ENCODE measurements at regions not wholly inside any gene's neighbourhood (a gene's known extent, or its start where the extent isn't known, plus 50 kb on each side); places are given as distances from the start of the nearest gene placed in this dataset.
"Not testable (repeated sequence)": the region's sequence is repeated elsewhere in the genome, so short reads cannot be mapped to it uniquely, and the experiment has no call there.

DNA sequence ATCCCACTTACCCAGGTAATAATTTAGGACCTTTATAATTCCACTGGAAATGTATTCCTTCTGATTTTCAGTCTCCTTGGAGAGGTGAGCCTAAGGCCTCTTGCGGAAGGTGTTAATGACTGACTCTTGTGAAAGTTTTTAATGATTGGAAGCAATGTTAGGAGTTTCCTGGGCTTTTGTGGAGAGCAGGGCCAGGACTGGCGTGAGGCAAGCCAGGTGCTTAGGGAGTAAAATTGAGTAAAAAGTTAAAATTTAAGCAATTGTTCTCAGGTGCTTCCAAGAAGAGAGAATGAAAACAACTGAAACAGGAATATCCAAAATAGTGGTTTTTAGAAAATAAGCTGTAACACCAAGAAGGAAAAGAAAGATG, 130.6 kb upstream of the TGFBR2 start:
- DNase-seq = no peak

DNA sequence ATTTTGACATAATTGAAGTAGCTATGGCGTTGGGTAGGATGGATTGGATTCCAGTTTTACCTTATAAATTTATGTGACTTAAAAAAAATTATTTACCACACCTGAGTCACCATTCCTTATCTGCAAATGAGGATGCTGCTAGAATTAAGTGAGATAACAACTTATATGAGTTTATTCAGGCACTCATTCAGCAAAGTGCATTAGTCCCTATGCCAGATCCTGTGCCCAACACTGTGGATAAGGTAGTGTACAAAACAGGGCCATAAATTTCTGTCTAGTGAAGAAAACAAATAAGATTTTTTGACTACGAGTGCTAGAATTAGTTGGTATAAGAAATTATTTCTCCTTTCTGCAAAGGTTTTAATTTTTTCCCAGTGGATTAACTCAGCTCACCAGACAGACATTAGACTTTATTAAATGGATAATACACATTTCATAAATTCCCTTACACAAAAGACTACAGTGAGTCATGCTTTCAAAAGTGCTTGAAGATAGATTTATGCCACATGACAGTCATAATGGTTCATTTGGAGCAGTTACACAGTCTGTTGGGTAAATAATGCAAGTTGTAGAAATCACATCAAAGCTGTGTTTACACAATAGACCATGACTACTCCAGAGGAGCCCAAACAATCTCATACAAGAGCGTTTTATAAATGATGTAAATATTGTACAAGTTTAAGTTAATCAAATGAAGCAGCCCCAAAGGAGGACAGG, 129.9 kb upstream of the TGFBR2 start:
- no peak for DNase-seq

DNA sequence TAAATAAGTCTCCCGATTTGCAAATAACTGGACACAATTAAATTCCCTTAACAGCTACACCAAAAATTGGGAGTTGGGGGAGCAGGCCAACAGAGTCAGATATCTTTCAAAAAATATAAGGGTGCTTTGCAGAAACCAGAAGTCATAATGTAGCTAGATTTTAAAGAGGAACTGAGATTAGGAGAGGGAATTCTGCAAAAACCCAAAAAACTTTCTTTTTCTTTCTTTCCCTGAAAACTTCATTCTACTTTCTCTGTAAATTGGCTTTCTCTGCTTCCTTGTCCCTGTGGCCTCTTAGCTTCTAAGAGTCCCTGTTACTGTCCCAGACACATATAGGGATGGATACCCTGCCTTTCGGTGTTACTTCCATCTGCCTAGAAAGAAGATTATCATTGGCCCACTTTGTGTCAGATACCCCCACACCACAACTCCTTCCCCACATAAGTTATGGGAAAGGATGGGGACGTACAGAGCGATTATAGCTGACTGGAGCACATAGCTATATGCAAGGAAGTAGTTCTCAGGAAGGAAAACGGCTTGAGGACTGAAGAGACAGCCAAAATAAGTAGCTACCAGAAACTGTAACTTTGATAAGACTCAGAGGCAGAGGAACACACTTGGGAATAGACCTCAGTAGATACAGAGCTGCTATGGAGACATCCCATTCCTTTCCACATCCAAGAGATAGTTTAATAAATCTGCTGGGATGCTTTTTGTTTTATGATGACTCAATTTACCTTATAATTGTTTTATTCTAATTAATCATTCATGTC, 129.1 kb upstream of the TGFBR2 start:
- no peak for DNase-seq

DNA sequence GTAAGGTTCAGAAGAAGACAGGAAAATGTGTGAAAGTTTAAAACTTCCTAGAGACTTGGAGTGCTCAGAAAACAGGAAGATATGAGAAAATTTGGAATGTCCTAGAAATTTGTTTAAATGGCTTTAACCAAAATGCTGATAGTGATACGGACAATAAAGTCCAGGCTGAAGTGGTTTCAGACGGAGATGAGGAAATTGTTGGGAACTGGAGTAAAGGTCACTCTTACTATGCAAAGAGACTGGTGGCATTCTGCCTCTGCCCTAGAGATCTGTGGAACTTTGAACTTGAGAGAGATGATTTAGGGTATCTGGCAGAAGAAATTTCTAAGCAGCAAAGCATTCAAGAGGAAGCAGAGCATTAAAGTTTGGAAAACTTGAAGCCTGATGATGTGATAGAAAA, 126.7 kb upstream of the TGFBR2 start:
- not testable (repeated sequence) for DNase-seq

DNA sequence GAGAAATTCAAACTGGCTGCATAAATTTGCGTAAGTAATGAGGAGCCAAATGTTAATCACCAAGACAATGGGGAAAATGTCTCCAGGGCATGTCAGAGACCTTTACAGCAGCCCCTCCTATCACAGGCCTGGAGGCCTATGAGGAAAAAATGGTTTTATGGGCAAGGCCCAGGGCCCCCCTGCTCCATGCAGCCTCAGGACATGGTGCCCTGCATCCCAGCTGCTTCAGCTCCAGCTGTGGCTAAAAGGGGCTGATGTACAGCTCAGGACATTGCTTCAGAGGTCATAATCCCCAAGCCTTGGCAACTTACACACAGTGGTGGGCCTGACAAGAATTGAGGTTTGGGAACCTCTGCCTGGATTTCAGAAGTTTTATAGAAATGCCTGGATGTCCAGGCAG, 126.2 kb upstream of the TGFBR2 start:
- DNase-seq = not testable (repeated sequence)

DNA sequence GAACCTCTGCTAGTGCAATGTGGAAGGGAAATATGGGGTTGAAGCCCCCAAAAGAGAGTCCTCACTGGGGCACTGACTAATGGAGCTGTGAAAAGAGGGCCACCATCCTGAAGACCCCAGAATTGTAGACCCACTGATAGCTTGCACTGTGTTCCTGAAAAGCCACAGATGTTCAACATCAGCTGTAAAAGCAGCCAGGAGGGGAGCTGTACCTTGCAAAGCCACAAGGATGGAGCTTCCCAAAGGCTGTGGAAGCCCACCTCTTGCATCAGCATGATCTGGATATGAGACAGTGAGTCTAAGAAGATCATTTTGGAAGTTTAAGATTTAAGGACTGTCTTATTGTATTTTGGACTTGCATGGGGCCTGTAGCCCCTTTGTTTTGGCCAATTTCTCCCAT, 125.8 kb upstream of the TGFBR2 start:
- no peak for DNase-seq

DNA sequence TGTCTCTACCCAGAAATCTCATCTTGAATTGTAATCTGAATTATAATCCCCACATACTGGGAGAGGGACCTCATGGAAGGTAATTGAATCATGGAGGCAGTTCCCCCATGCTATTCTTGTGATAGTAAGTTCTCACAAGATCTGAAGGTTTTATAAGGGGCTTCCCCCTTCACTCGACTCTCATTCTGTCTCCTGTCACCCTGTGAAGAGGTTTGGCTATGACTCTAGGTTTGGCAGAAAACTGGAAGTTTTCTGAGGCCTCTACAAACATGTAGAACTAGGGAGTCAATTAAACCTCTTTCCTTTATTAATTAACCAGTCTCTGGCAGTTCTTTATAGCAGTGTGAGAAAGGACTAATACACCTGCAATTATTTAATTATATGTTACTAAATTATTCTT, 125.2 kb upstream of the TGFBR2 start:
- no peak for DNase-seq

DNA sequence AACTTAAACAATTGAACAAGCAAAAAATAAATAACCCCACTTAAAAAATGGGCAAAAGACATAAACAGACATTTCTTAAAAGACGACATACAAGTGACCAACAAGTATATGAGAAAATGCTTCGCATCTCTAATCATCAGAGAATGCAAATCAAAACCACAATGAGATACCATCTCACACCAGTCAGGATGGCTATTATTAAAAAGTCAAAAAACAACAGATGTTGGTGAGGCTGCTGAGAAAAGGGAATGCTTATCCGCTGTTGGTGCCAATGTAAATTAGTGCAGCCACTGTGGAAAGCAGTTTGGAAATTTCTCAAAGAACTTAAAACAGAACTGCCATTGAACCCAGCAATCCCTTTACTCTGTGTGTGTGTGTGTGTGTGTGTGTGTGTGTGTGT, 122.2 kb upstream of the TGFBR2 start:
- DNase-seq = peak; percentile 21

DNA sequence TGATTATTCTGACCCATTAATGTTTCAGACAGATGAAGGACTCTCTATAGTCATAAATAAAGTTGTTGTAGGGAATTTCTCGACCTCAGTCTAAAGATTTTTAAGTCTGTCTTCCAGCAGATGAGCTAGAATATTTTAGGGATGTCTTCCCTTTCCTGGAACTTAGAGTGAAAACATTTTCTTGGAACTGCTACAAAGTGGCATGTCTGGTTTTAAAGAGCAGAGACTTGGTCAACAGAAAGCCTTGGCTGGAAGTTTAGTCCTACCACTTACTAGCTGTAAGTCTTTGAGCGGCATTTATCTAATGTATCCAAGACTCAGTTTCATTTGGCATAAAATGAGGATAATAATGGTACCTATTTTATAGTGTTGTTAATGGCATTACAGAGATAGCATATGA, 120.0 kb upstream of the TGFBR2 start:
- DNase-seq = no peak

DNA sequence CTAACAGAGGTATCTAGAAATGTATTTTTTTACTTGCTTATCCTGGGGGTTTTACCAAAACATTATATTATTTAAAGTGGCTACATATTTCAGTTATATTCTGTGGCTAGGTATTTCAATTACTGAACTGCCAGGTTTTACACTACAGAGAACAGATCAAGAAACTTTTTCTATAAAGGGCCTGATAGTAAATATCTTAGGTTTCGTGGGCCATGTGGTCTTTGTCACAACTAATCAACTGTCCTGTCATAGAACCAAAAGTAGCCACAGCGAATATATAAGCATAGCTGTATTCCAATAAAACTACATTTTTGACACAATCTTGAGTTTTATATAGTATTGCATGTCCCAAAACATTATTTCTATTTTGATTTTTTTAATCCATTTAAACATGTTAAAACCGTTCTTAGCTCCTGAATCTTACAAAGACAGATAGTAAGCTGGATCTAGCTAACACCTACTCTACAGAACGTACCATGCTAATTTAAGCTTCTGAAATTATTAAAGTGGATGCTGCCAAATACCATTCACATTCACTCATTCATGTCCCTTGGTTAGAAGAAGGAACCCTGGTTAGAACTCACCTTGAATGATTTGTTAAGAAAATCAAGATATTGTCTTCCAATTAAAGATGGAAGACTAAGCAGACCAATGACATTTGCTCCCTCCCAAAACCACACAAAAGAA, 118.2 kb upstream of the TGFBR2 start:
- DNase-seq = no peak

DNA sequence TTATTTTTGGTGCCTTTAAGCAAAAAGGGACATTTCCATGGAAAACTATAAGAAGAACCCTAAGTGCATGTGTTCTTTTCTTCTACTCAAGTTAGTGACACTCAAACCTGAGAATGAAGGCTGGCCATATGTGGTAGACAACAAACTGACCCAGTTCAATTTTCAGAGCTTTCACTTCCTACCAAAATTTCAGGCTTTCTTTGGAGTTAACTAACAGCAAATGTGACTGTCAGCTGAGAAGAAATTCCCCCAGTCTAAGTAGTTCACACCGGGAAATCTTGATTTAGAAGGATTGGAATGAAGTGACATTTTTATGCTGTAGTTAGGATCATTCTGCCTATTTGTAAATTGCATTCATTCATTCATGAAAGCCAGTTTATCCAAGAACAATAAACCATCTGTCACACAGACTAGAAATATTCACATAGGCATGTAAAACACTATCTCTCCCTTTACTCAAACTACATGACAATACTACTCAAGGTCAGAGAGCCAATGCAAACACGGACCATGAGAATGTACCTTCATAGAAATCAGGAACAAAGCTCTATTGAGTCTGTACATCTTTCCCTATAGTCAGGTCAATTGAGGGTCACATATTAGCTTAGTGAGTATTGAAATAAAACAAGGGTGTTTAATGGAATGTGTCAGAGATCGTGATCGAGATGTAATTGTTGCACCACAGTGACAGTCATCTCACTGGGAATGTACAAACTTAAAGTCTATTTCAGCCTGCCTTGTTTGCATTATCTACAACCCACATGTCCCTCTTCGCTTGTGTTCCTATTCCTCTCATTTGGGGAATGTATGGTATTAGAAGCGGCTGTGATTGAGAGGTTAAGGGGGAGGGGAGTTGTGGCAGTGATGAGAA, 113.8 kb upstream of the TGFBR2 start:
- no peak for DNase-seq

DNA sequence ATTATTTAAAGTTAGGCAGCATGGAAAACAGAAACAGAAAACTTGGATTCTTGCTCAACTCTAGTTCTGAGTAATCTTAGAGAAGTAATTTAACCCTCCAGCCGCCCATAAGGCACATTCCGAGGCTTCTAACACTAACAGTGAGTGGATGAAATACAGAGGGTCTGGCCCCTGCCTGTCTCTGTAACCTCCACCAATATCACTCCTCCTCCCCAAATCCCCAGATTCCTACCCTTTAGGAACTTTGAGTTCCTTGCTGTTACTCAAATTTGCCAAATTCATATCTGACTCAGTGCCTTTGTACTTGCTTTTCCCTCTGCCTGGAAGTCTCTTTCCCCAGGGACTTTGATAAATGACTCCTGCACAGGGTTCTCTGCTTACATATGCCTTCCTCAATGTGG, 112.5 kb upstream of the TGFBR2 start:
- no peak for DNase-seq

DNA sequence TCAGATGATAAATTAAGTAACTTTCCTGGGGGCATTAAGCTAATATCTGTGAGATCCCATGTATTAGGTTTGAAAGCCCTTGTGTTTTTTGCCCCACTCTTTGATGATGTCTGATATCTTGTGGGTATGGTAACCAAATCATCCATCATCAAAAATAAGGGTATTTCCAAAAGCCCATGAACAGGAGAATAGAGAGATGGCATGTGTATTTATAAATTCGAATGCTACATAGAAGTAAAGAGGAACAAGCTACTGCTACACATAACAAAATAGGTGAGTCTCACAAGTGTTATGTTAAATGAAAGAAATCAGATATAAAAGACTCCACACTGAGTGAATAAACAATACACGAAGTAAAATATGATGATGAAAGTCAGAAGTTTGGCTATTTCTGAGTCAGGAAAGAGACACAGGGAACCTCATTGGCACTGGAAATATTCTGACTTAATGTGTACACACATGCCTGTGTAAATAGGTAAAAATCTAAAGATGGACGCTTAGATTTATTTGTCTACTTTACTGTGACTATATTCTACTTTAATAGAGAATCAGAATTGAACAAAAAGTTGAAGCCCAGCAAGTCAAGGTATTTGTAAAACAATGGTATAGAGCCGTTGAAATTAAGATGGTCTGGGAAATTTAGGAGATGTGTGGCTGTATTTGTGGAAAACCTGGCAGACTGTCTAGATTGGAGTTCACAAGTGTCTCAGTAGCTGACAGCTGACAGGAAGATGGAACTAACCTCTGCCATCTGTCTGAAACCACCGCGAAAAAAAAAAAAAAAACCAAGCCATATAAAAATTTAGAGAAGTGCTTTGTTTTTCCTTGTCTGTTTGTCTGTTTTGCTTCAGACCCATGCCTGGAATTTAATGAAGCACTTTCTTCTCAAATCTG, 111.0 kb upstream of the TGFBR2 start:
- DNase-seq = peak; percentile 53

DNA sequence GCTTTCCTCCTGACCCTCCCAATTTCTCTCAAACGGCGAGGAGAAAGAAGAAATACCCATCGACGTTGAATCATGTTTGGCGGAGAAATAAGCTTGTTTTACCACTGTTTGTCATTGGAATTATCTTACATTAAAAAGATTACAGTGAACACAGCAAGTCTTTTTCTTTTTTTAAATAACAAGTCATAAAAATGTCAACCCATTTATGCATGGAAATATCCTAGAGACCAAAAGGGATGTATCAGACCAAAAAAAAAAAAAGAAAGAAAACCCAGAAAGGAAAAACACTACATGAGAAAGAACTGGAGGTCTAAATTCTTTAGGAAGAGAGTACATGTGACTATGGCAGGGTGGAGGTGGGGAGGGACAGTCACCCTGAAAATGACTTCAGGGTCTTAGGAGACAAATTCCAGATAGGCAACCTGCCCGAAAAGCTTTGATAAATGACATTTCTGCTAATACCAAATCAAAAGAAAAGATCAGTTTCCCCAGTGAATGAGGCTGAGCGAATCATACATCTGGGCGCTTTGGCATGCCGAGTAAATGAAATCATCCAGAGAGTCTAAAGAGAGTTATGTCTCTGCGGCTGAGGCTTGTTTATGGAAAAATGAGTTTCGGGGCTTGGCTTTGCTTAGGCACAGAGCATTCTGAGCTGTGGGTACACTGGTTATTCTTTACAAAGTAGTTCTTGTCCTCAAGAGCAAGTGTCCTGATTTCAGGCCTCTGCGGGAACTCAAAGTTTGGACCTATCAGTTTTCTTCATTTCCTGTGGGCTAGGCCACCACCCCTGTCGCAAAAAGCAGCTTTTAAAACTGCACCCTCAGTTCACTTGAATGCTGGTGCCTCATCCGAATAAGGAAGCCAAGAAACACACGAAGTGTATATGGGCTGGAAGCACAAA, 110.1 kb upstream of the TGFBR2 start:
- no peak for DNase-seq

DNA sequence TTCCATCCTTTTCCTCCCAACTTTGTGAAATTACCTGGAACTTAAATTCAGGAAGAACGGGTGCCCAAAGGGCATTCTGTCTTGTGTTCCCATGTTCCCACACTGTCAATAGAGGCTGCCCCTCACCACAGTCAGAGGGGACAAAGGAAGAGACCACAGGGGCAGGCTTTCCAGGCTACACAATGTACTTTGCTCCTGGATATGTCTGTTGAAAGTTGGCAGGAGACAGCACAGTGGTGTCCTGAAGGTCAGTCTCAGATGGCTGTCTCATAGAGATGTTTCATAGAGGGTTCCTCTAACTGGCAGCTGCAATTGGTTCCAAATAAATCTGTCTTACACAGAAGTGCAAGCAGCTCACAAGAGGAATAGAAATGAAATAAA, 107.8 kb upstream of the TGFBR2 start:
- no peak for DNase-seq

DNA sequence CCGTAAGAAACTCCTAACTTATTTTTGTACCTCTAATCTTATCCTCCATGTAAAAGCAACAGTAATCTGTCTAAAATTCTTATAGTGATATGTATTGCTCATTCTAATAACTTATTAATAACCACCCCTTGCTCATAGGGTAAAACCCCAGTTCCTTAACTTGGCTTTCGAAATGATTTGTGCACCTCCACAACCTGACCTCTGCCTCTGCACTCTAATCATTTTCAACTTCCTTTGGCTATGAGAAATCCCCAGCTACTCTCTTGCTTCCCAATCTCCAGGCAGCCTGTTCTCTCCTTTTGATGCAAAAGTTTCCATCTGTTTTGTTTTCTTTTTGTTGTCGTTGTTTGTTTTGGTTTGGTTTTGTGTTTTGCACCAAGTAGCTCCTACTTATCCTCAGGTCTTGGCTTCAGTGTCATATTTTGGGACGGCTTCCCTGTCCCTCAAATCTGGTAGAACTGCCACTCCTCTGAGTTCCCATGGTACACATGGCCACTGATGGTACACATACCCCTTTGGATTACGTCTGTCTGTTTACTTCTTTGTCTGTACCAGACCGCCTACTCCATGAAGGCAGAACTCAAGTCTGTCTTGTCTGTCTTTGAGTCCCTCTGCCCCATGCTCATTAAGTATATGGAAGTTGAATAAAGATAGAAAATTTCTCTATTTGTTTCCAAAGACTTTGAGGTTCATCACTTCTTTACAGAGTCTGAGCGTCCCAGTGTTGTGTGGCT, 105.6 kb upstream of the TGFBR2 start:
- no peak for DNase-seq

DNA sequence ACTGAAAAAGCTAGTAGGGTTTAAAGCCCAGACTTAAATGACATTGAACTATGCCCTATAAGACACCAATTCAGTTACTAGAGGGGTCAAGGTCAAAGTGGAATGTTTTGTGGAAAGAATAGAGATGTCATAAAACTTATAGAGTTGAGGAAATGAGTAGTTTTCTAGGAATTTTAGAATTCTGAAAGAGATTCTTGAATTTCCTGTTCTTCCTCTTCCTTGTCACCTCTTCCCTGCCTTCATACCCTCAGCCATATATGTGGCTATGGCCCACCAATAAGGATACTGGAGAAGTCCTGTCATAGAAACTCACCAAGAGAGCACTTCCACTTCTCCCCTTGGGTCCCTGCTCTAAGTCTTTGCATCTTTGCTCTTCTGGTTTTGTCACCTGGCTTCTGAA, 104.9 kb upstream of the TGFBR2 start:
- no peak for DNase-seq

DNA sequence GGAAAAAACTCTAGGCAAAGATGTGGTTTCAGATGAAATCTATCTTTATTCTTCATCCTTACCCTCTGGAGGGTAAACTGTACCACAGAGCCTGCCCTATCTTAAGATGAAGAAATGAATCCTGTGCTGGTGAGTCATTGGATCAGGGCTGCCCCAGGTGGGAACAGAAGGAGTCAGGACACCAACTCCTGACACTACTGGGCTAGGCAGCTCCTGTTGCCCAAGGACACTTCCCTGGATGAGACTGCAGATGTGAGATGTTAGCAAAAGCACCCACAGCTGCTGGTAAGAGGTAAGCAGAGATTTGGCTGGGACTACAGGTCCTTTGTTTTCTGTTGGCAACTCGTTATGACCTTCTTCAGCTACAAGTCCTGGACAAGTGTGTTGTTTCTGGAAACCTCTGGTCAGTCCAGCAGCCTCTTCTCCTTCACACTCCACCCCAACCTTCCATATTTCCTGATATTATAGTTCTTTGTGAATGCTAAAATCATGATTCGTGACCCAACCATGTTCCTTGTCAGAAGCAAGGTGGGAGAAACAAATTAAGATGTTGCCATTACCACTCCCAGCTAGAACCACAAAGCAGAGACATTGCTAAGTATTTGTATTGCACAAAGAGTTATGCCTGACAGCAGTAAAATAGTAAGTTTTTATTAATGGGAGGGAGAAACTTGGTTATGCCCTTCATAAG, 104.2 kb upstream of the TGFBR2 start:
- DNase-seq = no peak

DNA sequence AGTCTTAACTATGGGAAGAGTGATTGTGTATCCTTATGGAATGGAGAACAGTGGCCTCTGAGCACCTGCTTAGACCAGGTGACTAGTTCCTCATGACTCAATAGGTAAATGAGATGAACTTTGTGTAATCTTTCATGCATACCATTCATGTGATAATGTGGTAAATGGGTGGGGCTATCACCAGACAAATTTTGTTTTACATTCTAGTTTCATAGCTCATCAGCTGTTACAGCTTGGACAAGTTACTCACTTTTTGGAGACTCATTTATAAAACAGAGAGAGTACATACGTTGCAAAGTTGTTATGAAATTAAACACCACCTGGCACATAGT, 103.7 kb upstream of the TGFBR2 start:
- no peak for DNase-seq

DNA sequence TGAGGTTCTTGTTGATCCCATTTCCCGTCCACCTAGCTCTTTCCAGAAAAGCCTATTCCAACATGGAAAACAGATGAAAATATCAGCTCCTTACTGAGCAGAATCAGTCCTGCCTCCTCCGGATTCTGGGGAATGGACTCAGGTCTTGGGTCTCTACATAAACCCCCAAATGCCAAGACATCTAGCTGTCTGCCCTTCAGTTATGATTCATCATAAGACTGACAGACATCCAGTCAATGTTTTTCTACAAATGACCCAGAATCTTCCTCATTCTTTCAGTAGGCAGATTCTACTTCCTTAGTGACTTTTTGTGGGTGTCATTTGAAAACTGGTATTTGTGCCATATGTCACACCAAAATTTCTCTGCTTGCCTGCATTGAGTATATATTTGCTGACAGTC, 103.0 kb upstream of the TGFBR2 start:
- no peak for DNase-seq

Data from DMS 273 treated with DMSO at 0.1 percent for 48 hours (cell line).